ENCODE measurements at regions not wholly inside any gene's neighbourhood (a gene's known extent, or its start where the extent isn't known, plus 50 kb on each side); places are given as distances from the start of the nearest gene placed in this dataset.

GRCh38 chr5:54601411-54602230 is 84.1 kb downstream of the SNX18 start:
- no peak for TF ChIP-seq CTCF (conservative IDR thresholded peaks at IDR 0.05)
- TF ChIP-seq EZH2 (IDR thresholded peaks at IDR 0.05; ENCODE audit: low read depth): no peak

All from PC-9 (cell line).